HepG2 (cell line): ENCODE measurements at regions not wholly inside any gene's neighbourhood (a gene's known extent, or its start where the extent isn't known, plus 50 kb on each side); places are given as distances from the start of the nearest gene placed in this dataset.

Source experiments
- FOXO1 ChIP-seq: sonication (generic); formaldehyde crosslinking; IDR thresholded peaks from 2 replicates; pipeline ENCODE4 v1.4.0; 2020; ENCODE audit warnings: missing genetic modification reagents
- SMARCC2 ChIP-seq: fragments of 450-650 bp; IDR thresholded peaks from 2 replicates; pipeline ENCODE4 v1.6.1; 2017; ENCODE audit warnings: antibody characterized with exemption, mild to moderate bottlenecking
- SSRP1 ChIP-seq: IDR thresholded peaks from 2 replicates; pipeline ENCODE4 v1.6.1; 2016; ENCODE audit warnings: control low read depth
- TF ChIP-seq, protein P1 (sequence below): sonication (generic); formaldehyde crosslinking; IDR thresholded peaks from 2 replicates; pipeline ENCODE4 v1.5.0; 2020; ENCODE audit warnings: mild to moderate bottlenecking, missing genetic modification reagents, moderate library complexity

GRCh38 chr5:155472780-155473179, 459.2 kb downstream of the KIF4B start:
- TF ChIP-seq SMARCC2 (no peak), SSRP1 (CRISPR knock-in tag) (no peak), FOXO1 (CRISPR knock-in tag) (no peak)
- TF ChIP-seq, protein P1, sequence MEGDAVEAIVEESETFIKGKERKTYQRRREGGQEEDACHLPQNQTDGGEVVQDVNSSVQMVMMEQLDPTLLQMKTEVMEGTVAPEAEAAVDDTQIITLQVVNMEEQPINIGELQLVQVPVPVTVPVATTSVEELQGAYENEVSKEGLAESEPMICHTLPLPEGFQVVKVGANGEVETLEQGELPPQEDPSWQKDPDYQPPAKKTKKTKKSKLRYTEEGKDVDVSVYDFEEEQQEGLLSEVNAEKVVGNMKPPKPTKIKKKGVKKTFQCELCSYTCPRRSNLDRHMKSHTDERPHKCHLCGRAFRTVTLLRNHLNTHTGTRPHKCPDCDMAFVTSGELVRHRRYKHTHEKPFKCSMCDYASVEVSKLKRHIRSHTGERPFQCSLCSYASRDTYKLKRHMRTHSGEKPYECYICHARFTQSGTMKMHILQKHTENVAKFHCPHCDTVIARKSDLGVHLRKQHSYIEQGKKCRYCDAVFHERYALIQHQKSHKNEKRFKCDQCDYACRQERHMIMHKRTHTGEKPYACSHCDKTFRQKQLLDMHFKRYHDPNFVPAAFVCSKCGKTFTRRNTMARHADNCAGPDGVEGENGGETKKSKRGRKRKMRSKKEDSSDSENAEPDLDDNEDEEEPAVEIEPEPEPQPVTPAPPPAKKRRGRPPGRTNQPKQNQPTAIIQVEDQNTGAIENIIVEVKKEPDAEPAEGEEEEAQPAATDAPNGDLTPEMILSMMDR (CRISPR knock-in tag), result no peak
